Ectodermal cell (in vitro differentiated cells): ENCODE measurements at regions not wholly inside any gene's neighbourhood (a gene's known extent, or its start where the extent isn't known, plus 50 kb on each side); places are given as distances from the start of the nearest gene placed in this dataset.

Experiments used
- H3K27ac ChIP-seq: 2 replicates; pipeline ENCODE4 v1.7.0; 2013; ENCODE audit warnings: mild to moderate bottlenecking, low read depth, low read length; ENCODE audit not compliant: insufficient read depth, poor library complexity, severe bottlenecking
- H3K27me3 ChIP-seq: 2 replicates; pipeline ENCODE4 v1.7.0; 2013; ENCODE audit warnings: mild to moderate bottlenecking, low read length; ENCODE audit not compliant: insufficient read depth, control insufficient read depth, poor library complexity, severe bottlenecking
- H3K36me3 ChIP-seq: one replicate; pipeline ENCODE4 v1.7.0; 2013; ENCODE audit warnings: low read length; ENCODE audit not compliant: control insufficient read depth, insufficient read depth
- H3K4me1 ChIP-seq: one replicate; pipeline ENCODE4 v1.7.0; 2013; ENCODE audit warnings: low read length; ENCODE audit not compliant: control insufficient read depth, insufficient read depth
- H3K4me3 ChIP-seq: 2 replicates; pipeline ENCODE4 v1.7.0; 2013; ENCODE audit warnings: low read depth, low read length, control low read depth; ENCODE audit not compliant: insufficient read depth
- H3K9me3 ChIP-seq: 2 replicates; pipeline ENCODE4 v1.7.0; 2013; ENCODE audit warnings: mild to moderate bottlenecking, low read length, moderate library complexity; ENCODE audit not compliant: control insufficient read depth
- WGBS, 2 experiments: methylation state at CpG; one replicate each; pipeline ENCODE4 v1.1.7; 2013; ENCODE audit warnings: missing lambda C conversion rate in 2 of 2; 5-methylcytosine and 5-hydroxymethylcytosine counted together

GRCh38 chr21:24290151-24290833 lies 1317.0 kb downstream of the MRPL39 start:
- 60 to 65% methylated on average over 6 of the region's 6 CpGs for WGBS, 2 experiments

DNA sequence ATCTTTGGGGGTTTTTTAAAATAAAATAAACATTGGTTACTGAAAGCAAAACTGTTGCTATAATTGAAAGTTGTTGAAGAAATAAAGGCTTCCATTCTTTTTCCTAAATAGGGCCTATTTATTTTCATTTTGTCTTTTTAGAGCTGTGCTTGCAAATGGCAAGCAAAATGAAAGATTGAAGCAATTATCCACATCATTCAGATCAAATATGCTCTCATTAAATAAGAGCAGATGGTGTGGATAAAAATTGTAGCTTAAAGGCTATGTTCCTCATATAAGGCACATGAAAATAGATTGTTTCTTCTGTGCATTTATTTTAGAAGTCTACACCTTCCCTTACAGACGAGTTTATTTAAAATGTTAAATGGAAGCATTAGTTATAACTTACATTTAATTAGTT lies 1317.7 kb downstream of the MRPL39 start:
- Histone ChIP-seq H3K4me1 (no peaks in the 10 kb centered on the region), H3K4me3 (no peak overlapping the region), H3K9me3 (no peaks in the 10 kb centered on the region), H3K27ac (no peak overlapping the region), H3K27me3 (no peaks in the 10 kb centered on the region), H3K36me3 (no peaks in the 10 kb centered on the region)
- no CpG with 5 or more reads among the region's 1 CpG for WGBS, 2 experiments

More at GRCh38 chr21:24290151-24290833, 1317.0 kb downstream of the MRPL39 start:
- H3K4me1 ChIP-seq, result no peaks in the 10 kb centered on the region
- no peak overlapping the region for H3K4me3 ChIP-seq
- H3K9me3 ChIP-seq, result no peaks in the 10 kb centered on the region
- H3K27ac ChIP-seq, result no peak overlapping the region
- H3K27me3 ChIP-seq, result no peaks in the 10 kb centered on the region
- H3K36me3 ChIP-seq, result no peaks in the 10 kb centered on the region

DNA sequence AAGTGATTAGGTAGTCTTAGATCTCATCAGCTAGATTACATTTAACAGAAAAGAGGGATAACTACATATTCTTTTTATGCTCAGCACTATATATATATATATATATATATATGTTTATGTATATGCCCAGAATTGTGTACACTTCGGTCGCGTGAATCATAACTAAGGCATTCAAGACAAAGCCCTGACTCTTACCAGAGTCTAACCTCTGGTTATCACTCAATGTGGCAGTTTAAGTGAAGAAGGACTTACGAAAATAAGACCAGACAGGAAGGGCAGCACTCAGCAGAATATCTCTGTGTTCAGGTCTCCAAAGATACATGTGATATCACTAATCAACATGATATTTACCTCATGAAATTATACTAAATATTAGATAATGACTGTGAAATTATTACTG lies 1326.7 kb downstream of the MRPL39 start:
- Histone ChIP-seq H3K27me3 (no peaks in the 10 kb centered on the region), H3K27ac (no peak overlapping the region), H3K9me3 (no peaks in the 10 kb centered on the region), H3K4me3 (no peak overlapping the region), H3K36me3 (no peaks in the 10 kb centered on the region), H3K4me1 (no peaks in the 10 kb centered on the region)
- WGBS, 2 experiments, result 89 to 90% methylated on average over 3 to 4 of the region's 4 CpGs

DNA sequence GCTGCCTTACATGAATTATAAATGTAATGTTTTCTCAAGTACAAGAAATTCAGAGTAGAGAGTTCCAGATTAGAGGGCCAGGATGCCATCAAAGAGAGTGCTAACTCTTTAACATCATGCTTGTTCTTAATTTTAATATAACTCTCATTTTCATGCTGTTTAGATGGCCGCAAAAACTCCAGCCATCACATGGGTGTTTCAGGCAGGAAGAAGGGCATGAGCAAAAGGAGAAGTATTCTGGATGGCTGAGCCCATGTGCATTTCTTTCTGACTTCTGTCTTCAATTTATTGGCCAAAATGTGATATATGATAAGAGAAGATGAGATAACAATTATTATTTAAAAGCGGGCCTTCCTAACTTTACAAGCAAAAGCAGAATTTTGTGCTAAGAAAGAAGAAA lies 1328.6 kb downstream of the MRPL39 start:
- H3K9me3 ChIP-seq, result no peaks in the 10 kb centered on the region
- no peaks in the 10 kb centered on the region for H3K4me1 ChIP-seq
- no peak overlapping the region for H3K27ac ChIP-seq
- no peaks in the 10 kb centered on the region for H3K27me3 ChIP-seq
- 95 to 100% methylated on average over 1 to 2 of the region's 2 CpGs for WGBS, 2 experiments
- H3K4me3 ChIP-seq, result no peak overlapping the region
- no peaks in the 10 kb centered on the region for H3K36me3 ChIP-seq

- Histone ChIP-seq H3K36me3 (no peaks in the 10 kb centered on the region), H3K4me1 (no peaks in the 10 kb centered on the region), H3K9me3 (no peaks in the 10 kb centered on the region), H3K27me3 (no peaks in the 10 kb centered on the region), H3K27ac (no peak overlapping the region), H3K4me3 (no peak overlapping the region)
These were observed 1331.1 kb downstream of the MRPL39 start for GRCh38 chr21:24276204-24276603.

- WGBS, 2 experiments, result no CpG with 5 or more reads among the region's 1 CpG
- Histone ChIP-seq H3K4me1 (no peaks in the 10 kb centered on the region), H3K36me3 (no peaks in the 10 kb centered on the region), H3K4me3 (no peak overlapping the region), H3K9me3 (no peaks in the 10 kb centered on the region), H3K27me3 (no peaks in the 10 kb centered on the region), H3K27ac (no peak overlapping the region)
These were observed 1331.7 kb downstream of the MRPL39 start for GRCh38 chr21:24275616-24276015.

DNA sequence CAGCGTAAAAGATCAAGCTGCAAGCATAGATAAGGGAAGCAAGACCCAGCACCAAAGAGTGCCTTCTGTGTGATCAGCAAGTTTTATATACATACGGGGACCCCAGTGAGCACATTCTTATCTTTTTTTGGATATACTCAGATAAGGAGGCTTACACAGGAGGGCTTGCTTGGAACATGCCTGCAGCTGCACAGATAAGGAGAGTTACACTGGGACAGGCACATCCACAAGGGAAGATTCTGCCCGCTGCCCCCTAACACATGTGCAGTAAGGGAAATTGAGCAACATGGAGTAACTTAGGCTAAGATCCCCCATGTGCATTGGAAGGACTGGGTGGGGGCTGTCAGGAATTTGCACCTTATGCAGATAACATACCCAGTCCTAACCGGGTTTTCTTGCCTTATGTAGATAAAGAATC lies 1334.8 kb downstream of the MRPL39 start:
- H3K9me3 ChIP-seq, result no peaks in the 10 kb centered on the region
- no peak overlapping the region for H3K27ac ChIP-seq
- no peaks in the 10 kb centered on the region for H3K36me3 ChIP-seq

DNA sequence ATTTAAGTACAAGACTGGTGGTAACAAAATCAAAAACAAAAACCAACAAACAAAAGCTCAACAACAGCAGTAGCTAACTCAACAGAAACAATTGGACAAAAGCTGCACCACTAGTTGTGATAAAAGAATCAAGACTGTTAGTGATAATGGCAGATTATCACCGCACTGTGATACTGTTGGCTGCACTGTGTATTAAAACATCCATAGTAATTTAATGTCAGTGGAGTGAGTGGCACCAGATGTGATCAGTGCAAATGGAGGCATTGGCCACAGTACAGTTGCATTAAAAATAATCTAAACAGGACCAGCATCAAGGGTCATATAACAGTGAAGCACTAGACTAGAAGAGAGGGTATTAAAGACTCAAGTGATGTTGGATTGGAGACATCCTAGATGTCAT lies 1341.3 kb downstream of the MRPL39 start:
- Histone ChIP-seq H3K27ac (no peak overlapping the region), H3K4me3 (no peak overlapping the region), H3K36me3 (no peaks in the 10 kb centered on the region), H3K4me1 (no peaks in the 10 kb centered on the region), H3K9me3 (no peaks in the 10 kb centered on the region), H3K27me3 (no peaks in the 10 kb centered on the region)
- 100% methylated on average over 1 of the region's 1 CpG for WGBS, 2 experiments

More for the DNA sequence above, 1334.8 kb downstream of the MRPL39 start:
- H3K27me3 ChIP-seq, result no peaks in the 10 kb centered on the region
- WGBS, 2 experiments, result 83 to 88% methylated on average over 4 of the region's 4 CpGs
- no peaks in the 10 kb centered on the region for H3K4me1 ChIP-seq
- H3K4me3 ChIP-seq, result no peak overlapping the region

DNA sequence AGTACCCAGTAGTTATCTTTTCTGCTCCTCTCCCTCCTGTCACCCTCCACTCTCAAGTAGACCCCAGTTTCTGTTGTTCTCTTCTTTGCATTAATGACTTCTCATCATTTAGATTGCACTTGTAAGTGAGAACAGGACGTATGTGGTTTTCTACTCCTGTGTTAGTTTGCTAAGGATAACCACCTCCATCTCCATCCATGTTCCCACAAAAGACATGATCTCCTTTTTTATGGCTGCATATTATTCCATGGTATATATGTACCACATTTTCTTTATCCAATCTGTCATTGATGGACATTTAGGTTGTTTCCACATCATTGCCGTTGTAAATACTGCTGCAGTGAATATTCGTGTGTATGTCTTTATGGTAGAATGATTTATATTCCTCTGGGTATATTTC lies 1346.5 kb downstream of the MRPL39 start:
- no peaks in the 10 kb centered on the region for H3K9me3 ChIP-seq
- no peaks in the 10 kb centered on the region for H3K36me3 ChIP-seq
- no peak overlapping the region for H3K27ac ChIP-seq
- H3K4me3 ChIP-seq, result no peak overlapping the region
- 74 to 87% methylated on average over 2 to 3 of the region's 3 CpGs for WGBS, 2 experiments
- no peaks in the 10 kb centered on the region for H3K27me3 ChIP-seq
- H3K4me1 ChIP-seq, result no peaks in the 10 kb centered on the region

- H3K27ac ChIP-seq, result no peak overlapping the region
- H3K4me1 ChIP-seq, result no peaks in the 10 kb centered on the region
- no peaks in the 10 kb centered on the region for H3K27me3 ChIP-seq
- no peaks in the 10 kb centered on the region for H3K9me3 ChIP-seq
- H3K36me3 ChIP-seq, result no peaks in the 10 kb centered on the region
- no peak overlapping the region for H3K4me3 ChIP-seq
- no CpG with 5 or more reads among the region's 1 CpG for WGBS, 2 experiments
These were observed 1348.0 kb downstream of the MRPL39 start for GRCh38 chr21:24259241-24259640.

DNA sequence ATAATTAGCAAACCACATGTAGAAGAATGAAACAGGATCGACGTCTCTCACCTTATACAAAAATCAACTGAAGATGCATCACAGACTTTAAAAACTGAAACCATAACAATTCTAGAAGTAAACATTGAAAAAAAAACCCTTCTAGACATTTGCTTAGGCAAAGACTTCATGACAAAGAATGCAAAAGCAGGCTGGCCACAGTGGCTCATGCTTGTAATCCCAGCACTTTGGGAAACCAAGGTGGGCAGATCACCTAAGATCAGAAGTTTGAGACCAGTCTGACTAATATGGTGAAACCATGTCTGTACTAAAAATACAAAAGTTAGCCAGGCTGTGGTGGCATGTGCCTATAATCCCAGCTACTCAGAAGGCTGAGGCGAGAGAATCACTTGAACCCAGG lies 1351.7 kb downstream of the MRPL39 start:
- Histone ChIP-seq H3K9me3 (no peaks in the 10 kb centered on the region), H3K4me1 (no peaks in the 10 kb centered on the region), H3K27me3 (no peaks in the 10 kb centered on the region), H3K4me3 (no peak overlapping the region), H3K36me3 (no peaks in the 10 kb centered on the region), H3K27ac (no peak overlapping the region)
- 89 to 90% methylated on average over 3 of the region's 3 CpGs for WGBS, 2 experiments
